Left cardiac atrium (tissue), 4 donors: ENCODE measurements at regions not wholly inside any gene's neighbourhood (a gene's known extent, or its start where the extent isn't known, plus 50 kb on each side); places are given as distances from the start of the nearest gene placed in this dataset.
A peak's percentile ranks its signal among the peaks of the same experiment; 100 is the strongest.
"Not testable (repeated sequence)": the region's sequence is repeated elsewhere in the genome, so short reads cannot be mapped to it uniquely, and the experiment has no call there.

Source experiments
- ATAC-seq, 2 donors: fragments of 200-7000 bp; cut with Tn5 transposase; one replicate each; pipeline ENCODE4 v1.9.1; 2020; ENCODE audit warnings: mild to moderate bottlenecking in 2 of 2, moderate library complexity in 2 of 2
- DNase-seq: peaks from one replicate; pipeline ENCODE4 v3.0.0-alpha.2; 2020
- intact Hi-C, 2 donors: fragments of 100-400 bp; cut with DNase I; formaldehyde crosslinking; loops; one replicate each; pipeline versions ENCODE4 v1.14.1 to v1.15.1; 2022 to 2023
- donor health status: DM: no; HTN: yes; CAD: no.
- donor health status: DM: no; HTN: yes; CAD: no; lungs with severe emphysema.
- donor health status: DM: yes; HTN: yes; CAD: no.
- donor health status: Dilated cardiomyopathy.

DNA sequence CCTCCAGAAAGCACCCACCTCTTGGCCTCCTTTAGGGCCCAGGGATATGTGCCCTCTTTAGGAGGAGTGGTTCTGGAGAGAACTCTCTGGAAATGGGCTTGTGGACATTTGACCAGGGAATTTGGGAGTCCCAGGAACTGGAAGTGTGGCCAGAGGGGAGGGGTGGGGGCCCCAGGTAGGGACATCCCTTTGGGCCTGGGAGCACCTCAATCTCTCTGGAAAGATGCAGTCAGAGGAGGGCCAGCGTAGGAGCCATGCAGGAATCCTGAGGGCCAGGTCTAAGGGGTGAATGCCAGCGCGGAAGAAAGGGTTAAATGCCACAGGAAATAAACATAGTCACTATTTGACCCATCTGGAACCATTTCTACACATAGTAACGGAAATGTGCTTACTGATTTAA, 50.3 kb upstream of the ITGA11 start:
- intact Hi-C loops: no loop called here
- ATAC-seq (no peak), DNase-seq (no peak)

DNA sequence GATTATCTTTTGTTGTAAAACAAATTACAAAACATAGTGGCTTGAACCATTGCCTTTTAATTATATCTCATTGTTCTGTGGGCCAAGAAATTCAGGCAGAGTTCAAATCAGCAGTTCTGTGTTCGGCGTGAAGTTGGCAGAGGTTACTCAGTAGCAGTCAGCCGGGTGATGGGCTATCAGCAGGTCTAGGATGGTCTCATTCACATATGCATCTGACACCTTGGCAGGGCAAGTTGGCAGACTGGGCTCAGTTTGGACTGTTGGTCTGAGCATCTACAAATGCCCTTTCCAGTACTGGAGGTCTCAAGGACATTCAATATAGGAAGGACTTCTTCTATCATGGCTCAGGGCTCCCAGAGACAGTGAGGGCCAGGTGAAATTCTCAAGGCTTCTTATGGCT, 51.2 kb upstream of the ITGA11 start:
- ATAC-seq: peak; percentile 4 to 46
- no peak for DNase-seq
- intact Hi-C loops: no loop called here

DNA sequence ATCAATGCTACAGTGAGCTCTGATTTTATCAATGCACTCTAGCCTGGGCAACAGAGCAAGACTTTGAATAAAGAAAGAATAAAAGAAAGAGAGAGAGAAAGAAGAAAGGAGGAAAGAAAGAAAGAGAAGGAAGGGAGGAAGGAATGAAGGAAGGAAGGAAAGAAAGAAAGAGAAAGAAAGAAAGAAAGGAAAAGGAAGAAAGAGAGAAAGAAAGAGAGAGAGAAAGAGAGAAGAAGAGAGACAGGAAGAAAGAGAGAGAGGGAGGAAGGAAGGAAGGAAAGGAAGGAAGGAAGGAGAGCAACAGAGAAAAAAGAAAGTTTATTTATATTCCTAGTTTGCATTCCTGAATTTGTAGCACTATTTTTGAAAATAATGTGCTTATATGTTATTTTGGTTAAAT, 52.3 kb upstream of the ITGA11 start:
- DNase-seq (no peak), ATAC-seq (no peak)
- intact Hi-C loops: no loop called here

DNA sequence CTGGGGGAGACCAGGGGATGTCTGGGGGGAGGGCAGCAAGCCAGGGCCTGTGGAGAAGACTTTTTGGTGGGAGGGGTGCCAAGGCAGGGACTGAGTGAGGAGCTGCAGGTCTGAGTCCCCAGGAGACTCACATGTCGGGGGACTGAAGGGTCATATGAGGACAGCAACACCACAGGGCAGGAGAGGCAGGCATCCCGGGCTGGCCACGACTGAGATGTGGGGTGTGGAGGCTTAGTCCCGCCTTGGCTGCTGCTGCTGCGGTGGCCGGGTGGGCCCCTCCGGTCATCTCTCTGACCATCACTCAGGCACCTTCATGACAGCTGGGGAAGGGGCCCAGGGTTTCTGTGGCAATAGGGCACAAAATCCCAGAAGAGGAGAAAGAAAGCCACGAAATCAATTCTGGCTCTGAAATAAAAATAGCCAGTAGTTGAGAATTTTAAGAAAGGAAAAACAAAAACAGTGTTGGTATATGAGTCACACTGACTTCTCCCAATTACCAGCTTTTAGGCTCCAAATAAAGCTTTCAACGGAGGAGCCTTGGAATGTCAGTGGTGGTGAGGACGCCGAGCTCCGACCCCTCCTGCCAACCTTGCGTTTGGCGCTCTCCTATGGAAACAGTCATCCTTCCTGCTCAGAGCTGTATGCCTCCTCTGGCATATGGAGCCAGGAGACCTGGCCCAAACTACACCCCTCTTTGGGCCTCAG, 52.9 kb upstream of the ITGA11 start:
- ATAC-seq (peak; percentile 45 to 54), DNase-seq (no peak)
- intact Hi-C loops: no loop called here

DNA sequence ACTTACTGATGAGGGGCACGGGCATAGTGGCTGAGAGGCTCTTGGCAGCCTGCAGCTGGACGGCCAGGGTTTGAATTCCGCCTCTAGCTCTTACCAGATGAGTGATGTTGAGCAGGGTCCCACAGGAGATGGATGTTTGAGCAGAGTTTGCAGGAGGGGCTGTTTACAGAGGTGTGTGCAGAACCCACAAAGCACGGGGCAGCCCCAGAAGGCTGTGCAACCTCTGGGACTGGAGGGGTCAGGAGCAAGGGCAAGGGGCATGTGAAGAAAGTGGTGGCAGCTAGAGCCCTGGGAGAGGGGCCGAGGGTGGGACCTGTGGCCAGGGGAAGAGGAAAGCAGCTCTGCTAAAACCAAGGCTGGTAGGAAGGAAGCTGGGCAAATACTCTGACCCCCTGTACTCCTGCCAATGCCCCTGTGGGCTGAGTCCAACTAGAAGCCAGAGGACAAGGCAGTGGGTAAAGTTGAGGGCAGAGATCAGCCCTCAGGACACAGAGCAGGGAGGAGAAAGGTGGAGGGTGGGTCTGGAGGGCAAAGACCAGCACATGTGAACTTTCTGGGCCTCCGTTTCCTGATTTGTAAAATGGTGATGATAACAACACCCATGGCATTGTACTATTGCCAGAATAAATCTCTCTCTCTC, 53.9 kb upstream of the ITGA11 start:
- DNase-seq (no peak), ATAC-seq (no peak)
- intact Hi-C loops: no loop called here

DNA sequence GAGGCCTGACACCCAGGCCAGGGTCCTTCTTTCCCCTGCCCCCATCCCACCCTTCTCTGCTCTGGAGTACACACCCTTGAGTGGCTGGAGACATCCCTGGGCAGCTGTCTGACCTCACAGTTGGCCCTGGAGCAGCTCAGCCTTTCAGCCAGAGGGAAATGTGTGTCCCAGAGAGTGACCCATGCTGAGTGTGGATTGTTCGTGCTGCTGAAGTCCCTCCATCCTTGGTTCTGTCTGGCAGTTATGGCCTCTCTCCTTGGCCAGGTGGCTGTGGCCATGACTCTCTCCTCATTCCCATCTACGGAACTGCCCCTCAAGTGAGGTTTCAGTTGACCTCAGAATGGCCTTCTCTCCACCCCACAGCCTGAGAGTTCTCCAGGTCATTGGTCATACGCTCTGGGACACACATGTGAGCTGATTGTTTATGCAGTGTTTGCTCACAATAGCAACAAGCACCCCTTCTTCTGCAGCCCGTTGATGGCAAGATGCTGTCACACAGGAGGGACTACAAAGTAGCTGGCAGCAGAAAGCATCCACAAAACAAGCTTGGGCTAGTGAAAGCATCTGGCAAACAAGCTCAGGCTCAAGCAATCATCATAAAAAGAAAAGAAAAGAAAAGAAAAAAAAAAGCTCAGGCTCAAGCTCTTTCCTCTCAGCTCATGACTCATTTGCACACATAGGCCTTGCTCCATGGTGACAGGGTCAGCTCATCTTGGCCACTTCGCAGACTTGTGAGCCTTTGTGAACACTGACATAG, 55.3 kb upstream of the ITGA11 start:
- intact Hi-C loops: no loop called here
- DNase-seq (no peak), ATAC-seq (peak; percentile 32 to 51)

DNA sequence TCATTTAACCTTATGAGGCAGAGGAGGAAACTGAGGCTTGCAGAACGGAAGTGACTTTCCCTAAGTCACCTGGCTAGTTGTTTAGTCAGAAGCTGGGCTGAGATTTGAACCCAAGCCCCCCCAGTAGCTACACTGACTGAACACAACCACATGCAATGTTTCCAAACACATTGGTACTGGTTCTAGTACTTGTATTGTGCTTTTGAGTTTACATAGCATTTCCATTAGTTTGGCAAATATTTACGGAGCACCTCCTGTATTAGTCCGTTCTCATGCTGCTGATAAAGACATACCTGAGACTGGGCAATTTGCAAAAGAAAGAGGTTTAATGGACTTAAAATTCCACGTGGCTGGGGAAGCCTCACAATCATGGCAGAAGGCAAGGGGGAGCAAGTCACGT, 56.3 kb upstream of the ITGA11 start:
- ATAC-seq (no peak), DNase-seq (no peak)
- intact Hi-C loops: no loop called here

DNA sequence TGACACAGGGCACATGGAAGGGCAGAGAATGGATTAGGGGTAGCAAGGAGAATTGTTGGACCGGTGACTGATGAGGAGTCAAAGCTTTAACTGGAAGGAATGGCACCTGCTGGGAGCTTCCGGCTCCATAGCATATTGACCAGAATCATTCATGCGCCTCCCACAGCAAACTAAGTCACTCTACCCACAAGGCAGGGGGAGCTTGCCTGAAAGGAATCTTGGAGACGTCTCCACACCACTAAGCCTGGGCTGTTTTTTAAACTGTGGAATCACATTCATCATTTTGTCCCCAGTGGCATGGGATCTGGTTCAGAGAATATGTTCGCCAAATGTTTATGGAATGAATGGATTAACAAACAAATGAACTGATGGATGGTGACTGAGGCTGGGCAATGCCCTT, 57.0 kb upstream of the ITGA11 start:
- DNase-seq: no peak
- ATAC-seq: no peak
- intact Hi-C loops: no loop called here

DNA sequence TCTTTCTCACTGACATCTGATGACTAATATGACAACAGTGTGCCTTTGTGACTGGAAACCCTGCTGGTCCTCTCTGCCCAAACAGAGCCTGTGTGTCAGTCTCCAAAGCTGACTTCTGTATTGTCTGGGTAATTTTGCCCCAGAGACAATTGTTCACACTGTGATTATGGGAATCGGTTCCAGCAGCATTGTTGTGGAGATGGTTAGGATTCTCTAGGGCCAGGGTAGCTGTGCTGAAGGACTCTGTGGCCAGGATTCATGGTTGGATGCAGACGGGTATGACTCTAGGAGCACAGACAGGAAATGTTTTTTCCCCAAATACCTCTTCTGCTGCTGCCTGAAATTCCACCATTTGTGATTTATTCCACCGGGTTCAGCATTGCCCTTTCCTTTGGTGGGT, 57.5 kb upstream of the ITGA11 start:
- ATAC-seq (no peak), DNase-seq (no peak)
- intact Hi-C loops: no loop called here

DNA sequence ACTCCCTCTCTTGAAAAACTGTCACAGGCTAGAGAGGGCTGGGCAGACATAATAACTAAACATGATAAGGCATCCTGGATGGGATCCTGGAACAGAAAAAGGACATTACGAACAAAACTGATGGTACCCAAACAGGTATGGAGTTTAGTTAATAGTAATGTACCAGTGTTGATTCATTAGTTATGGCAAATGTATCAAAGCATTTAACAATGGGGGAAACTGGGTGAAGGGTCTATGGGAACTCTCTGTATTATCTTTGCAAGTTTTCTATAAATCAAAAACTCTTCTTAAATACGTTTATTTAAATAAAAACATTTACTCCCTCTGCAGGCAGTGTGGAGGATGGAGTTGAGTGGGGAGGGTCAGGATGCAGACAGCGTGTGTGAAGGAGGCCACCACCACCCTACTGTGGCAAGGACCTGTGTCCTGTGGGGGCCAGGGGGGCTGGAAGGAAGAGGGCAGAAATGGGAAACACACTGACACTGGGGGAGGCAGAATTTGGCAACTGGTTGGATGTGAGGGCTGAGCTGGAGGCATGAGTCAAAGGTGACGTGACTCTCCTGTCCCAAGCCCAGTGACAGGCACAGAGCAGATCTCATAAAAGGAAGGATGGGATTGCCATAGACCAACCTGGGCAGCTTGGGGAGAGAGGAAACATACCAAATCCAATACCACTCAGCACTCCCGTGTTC, 59.6 kb upstream of the ITGA11 start:
- intact Hi-C loops: no loop called here
- no peak for ATAC-seq
- no peak for DNase-seq

DNA sequence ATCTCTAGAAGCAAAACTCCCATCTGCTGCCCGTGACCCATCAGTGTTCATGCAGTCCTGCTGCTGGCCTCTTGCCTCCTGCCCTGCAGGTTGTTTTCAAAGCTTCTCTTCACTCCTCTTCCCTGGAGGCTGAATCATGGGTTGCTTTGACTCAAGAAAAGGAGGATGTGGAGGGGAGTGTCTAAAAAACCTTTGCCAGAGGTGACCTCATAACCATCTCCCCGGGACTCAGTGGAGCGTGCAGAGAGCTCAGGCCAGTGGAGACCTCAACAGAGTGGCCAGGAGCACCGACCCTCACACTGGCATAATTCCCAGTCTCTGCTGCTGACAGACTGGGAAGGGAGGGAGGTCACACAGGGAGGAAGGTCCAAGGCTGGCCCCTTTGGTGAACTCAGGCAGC, 60.9 kb upstream of the ITGA11 start:
- ATAC-seq: peak; percentile 38 to 93
- DNase-seq: no peak
- intact Hi-C loops: no loop called here

DNA sequence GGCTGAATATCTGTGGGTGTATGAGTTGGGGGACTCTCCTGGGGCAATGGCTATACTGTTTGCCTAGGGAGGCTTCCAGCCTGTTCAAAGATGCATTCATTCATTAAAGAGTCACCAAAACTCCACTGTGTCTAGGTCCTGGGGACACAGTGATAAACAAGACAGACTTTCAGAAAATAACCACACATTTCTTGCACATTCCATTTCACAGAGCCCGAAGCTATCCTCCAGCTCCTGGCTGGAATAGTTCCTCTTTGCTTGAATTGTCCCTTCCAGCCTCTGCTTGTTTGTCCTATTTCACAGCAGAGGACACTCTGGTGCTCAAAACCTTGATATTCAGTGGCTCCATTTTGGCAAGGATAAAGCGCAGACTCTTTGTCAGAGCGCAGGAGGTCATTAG, 61.7 kb upstream of the ITGA11 start:
- ATAC-seq (no peak), DNase-seq (no peak)
- intact Hi-C loops: no loop called here

DNA sequence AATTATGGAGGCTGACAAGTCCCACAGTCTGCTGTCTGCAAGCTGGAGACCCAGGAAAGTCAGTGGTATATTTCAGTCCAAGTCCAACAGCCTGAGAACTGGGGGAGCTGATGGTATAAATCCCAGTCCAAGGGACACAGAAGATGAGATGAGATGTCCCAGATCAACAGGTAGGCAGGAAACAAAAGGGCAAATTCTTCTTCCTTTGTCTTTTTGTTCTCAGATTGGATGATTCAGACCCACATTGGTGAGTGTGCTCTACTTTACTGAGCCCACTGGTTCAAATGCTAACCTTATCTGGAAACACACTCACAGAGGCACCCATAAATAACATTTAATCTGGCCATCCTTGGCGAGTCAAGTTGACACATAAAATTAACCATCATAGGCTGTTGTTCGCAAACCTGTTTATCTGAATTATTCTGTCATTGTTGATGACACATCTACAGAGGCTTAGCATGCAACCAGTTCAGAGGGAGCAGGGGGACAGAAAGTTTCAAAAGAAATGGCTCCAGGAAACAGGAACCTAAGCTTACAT, 62.7 kb upstream of the ITGA11 start:
- ATAC-seq: no peak
- intact Hi-C loops: no loop called here
- no peak for DNase-seq

DNA sequence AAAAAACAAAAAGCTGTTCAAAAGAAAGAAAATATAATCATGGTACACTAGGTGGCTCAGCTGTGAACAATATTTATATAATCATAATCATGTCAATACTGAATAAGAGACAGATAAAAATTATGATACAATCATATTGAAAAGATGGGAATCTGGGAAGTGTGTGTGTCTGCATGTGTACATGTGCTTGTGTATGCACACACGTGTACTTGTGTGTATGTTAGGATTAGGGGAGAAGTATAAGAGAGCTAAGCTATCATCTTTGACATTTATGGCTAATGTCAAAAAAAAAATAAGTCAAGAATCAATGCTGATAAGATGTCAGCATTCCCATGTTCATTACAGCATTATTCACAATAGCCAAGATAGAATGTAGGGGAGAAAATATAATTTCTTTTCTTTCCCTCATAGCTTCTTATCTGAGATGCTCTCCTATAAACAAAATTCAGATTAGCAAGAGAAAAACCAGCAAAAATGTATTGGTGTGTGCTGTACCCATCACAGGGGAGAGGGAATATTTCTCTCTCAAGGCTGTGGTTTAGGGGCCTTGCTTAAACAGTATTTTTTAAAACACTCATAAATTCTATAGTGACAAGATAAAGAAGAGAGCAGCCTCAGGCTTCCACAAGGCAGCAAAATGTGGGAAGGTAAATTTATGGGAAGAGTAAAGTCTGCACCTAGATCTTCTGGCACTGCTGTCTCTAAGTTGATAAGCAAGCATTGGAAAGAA, 63.4 kb upstream of the ITGA11 start:
- intact Hi-C loops: no loop called here
- DNase-seq: no peak
- ATAC-seq: no peak

DNA sequence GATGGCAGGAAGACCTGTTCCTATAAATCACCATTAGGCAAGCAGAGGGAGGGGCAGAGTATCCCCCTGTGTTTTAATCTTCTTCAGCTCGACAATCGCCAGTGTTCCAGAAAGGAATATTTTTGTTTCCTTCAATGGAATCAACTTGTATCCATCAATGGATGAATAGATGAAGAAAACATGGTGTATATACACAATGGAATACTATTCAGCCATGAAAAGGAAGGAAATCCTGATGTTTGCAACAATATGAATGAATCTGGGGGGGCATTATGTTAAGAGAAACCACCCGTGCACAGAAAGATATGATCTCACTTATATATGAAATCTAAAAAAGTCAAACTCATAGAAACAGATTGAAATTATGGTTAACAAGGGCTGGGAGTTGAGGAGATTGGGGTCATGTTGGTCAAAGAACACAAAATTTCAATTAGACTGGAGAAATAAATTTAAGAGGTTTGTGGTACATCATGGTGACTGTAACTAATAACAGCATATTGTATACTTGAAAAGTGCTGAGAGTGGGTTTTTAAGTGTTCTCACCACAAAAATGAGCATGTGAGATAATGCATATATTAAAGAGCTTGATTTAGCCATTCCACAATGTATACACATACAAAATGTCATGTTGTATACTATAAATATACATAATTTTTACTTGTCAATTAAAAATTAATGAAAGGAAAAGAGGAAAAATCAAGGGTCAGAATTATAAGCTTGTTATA, 64.2 kb upstream of the ITGA11 start:
- DNase-seq (no peak), ATAC-seq (no peak)
- intact Hi-C loops: no loop called here

DNA sequence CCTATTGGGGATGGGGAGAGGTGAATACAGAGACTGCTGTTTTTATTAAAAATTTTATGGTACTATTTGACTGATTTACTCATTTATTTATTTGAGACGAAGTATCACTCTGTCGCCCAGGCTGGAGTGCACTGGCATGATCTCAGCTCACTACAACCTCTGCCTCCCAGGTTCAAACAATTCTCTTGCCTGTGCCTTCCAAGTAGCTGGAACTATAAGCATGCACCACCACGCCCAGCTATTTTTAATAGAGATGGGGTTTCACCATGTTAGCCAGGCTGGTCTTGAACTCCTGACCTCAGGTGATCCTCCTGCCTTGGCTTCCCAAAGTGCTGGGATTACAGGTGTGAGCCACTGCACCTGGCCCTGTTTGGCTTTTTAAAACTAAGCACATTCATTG, 64.8 kb upstream of the ITGA11 start:
- ATAC-seq, DNase-seq, intact Hi-C loops: not testable (repeated sequence)

DNA sequence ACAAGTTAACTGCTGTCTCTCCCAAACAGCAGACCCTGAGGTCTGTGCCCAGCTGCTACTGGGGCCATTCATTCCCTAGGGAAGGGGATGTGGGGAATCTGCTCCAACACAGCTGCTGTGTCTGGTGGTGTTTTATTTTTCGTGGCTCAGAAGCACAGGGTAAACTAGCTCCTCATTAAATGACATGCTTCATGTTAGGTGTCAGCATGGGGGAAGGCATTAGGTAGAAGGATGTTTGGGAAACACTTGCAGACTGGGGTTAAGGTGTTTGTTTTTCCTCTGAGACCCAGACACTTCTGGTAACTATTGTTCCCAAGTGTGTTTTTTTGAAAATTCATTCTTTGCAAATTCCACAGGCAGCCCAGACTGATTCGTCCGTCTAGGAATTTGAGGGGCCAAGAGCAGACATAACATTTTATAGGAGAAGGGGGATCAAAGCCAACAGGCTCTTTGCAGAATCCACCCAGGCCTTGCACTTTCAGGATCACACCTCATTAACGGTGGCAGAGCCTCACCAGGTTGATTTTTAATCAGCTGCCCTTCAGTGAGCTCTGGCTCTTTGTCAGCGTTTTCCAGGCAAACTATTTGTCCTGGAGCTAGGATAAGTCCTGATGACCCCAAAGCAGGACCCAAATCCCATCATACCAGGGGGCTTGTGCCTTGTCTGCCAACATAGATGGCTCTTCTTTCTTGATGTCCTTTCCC, 65.4 kb upstream of the ITGA11 start:
- ATAC-seq (no peak), DNase-seq (no peak)
- intact Hi-C loops: no loop called here

DNA sequence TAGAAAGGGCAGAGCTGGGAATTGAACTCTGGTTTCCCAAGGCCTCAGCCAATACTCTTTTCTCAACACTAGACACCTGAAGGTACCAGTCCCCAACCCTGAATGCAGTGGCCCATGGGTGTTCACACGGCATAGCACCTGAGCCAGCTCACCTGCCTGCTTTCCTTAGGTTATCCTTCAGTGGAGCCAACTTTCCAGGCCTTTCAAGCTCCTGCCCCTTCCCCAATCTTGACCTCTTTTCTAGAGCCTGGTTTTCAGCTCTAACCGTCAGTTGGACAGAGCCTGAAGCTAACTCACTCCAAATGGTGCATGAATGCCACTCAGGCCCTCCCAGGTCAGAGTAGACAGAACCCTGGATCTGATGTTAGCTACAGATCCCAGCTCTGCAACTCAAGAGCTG, 66.1 kb upstream of the ITGA11 start:
- DNase-seq: no peak
- intact Hi-C loops: no loop called here
- no peak for ATAC-seq
